OCI-LY1 (cell line): ENCODE measurements at regions not wholly inside any gene's neighbourhood (a gene's known extent, or its start where the extent isn't known, plus 50 kb on each side); places are given as distances from the start of the nearest gene placed in this dataset.
A peak's percentile ranks its signal among the peaks of the same experiment; 100 is the strongest.
"Not testable (repeated sequence)": the region's sequence is repeated elsewhere in the genome, so short reads cannot be mapped to it uniquely, and the experiment has no call there.

Source experiments
- H2AFZ ChIP-seq: fragments of 200-600 bp; sonication (generic), shearing (Covaris generic); 2 replicates; pipeline ENCODE4 v1.6.0; 2014; ENCODE audit warnings: antibody characterized with exemption, mild to moderate bottlenecking, low read length
- H3F3A ChIP-seq: fragments of 200-600 bp; sonication (generic), shearing (Covaris generic); 2 replicates; pipeline ENCODE4 v1.6.0; 2014; ENCODE audit warnings: mild to moderate bottlenecking, antibody characterized with exemption, low read length, moderate library complexity; ENCODE audit not compliant: insufficient read depth
- H3K27ac ChIP-seq: fragments of 200-600 bp; sonication (generic); 2 replicates; pipeline ENCODE4 v1.5.1; 2014; ENCODE audit warnings: low read length, mixed run types, mild to moderate bottlenecking, low read depth; ENCODE audit not compliant: poor library complexity, severe bottlenecking
- H3K27me3 ChIP-seq: fragments of 200-600 bp; sonication (generic); 2 replicates; pipeline ENCODE4 v1.6.0; 2014; ENCODE audit warnings: antibody characterized with exemption, mild to moderate bottlenecking, low read length, moderate library complexity; ENCODE audit not compliant: insufficient read depth
- H3K36me3 ChIP-seq: fragments of 200-600 bp; sonication (generic); 2 replicates; pipeline ENCODE4 v1.6.1; 2014; ENCODE audit warnings: mild to moderate bottlenecking, antibody characterized with exemption, low read length, moderate library complexity, mixed read lengths; ENCODE audit not compliant: insufficient read depth
- H3K4me1 ChIP-seq: fragments of 200-600 bp; sonication (generic); 2 replicates; pipeline ENCODE4 v1.5.1; 2014; ENCODE audit warnings: mild to moderate bottlenecking, low read length, moderate library complexity; ENCODE audit not compliant: insufficient read depth, severe bottlenecking
- H3K4me2 ChIP-seq: fragments of 200-600 bp; sonication (generic), shearing (Covaris generic); 2 replicates; pipeline ENCODE4 v1.6.1; 2014; ENCODE audit warnings: low read length
- H3K4me3 ChIP-seq: fragments of 200-600 bp; sonication (generic); 2 replicates; pipeline ENCODE4 v1.5.1; 2014; ENCODE audit warnings: low read length, low read depth, mild to moderate bottlenecking, mixed read lengths; ENCODE audit not compliant: poor library complexity, severe bottlenecking
- H3K79me2 ChIP-seq: fragments of 200-600 bp; shearing (Covaris generic); 2 replicates; pipeline ENCODE4 v1.6.1; 2016; ENCODE audit warnings: mixed run types, low read length, mixed read lengths; ENCODE audit not compliant: insufficient read depth
- H3K9ac ChIP-seq: fragments of 200-600 bp; sonication (generic), shearing (Covaris generic); 2 replicates; pipeline ENCODE4 v1.6.1; 2014; ENCODE audit warnings: mild to moderate bottlenecking, low read length, mixed read lengths
- H3K9me2 ChIP-seq: fragments of 200-600 bp; sonication (generic), shearing (Covaris generic); 2 replicates; pipeline ENCODE4 v1.6.1; 2014; ENCODE audit warnings: low read depth, mild to moderate bottlenecking, low read length, mixed read lengths
- H3K9me3 ChIP-seq: fragments of 200-600 bp; shearing (Covaris generic); 2 replicates; pipeline ENCODE4 v1.6.1; 2014; ENCODE audit warnings: low read length, mixed read lengths
- H4K20me1 ChIP-seq: fragments of 200-600 bp; sonication (generic), shearing (Covaris generic); 2 replicates; pipeline ENCODE4 v1.6.0; 2016; ENCODE audit warnings: mild to moderate bottlenecking, low read length; ENCODE audit not compliant: insufficient read depth
- CTCF ChIP-seq: fragments of 200-600 bp; sonication (generic), shearing (Covaris generic); IDR thresholded peaks from 2 replicates; pipeline ENCODE4 v1.5.1; 2017; ENCODE audit warnings: mild to moderate bottlenecking, antibody characterized with exemption, low read length, moderate library complexity, mixed read lengths
- EZH2 ChIP-seq: fragments of 200-600 bp; sonication (generic), shearing (Covaris generic); IDR thresholded peaks from 2 replicates; pipeline ENCODE4 v1.8.0; 2017; ENCODE audit warnings: borderline replicate concordance, mixed run types, mild to moderate bottlenecking, antibody characterized with exemption, low read length, moderate library complexity, mixed read lengths

DNA sequence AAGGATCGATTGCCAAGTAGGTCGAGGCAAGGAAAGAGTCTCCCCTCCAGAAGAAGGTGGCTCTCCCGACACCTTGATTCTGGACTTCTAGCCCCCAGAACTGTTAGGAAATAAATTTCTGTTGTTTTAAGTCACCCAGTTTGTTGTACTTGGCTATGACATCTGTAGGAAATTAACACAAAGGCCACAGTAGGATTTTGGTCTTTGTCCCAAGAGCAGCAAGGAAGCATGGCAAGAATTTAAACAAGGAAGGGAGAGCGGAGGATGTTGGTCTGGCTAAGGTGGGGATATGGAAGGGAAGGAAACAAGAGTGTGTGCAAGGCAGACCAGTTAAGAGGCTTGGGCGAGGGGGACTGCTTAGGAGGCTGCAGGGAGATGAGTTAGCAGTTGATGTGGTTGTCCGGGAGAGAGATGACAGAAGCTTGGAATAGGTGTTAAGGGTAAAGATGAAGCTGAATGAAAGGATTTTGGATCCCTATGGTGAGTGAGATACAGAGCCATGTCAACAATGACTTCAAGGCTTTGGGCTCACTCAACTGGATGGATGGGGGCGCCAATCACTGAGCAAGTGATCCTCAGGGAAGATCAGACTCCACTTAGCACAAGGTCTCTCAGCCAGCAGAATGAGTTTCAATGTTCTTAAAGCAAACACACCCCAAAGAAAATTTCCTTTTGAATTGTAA is 140.5 kb upstream of the ZNF217 start:
- peaks cover 7% of the 10 kb centered on the region for H3F3A ChIP-seq
- no peaks in the 10 kb centered on the region for H3K27me3 ChIP-seq
- H3K4me2 ChIP-seq, result no peak overlapping the region
- H2AFZ ChIP-seq, result no peak overlapping the region
- H3K9me3 ChIP-seq, result no peaks in the 10 kb centered on the region
- no peaks in the 10 kb centered on the region for H3K79me2 ChIP-seq
- H3K9ac ChIP-seq, result no peak overlapping the region
- H3K4me1 ChIP-seq, result peaks cover 57% of the 10 kb centered on the region
- H3K4me3 ChIP-seq, result no peak overlapping the region
- no peaks in the 10 kb centered on the region for H3K9me2 ChIP-seq
- H3K27ac ChIP-seq, result peak overlapping the region; percentile 95
- TF ChIP-seq EZH2, result no peak
- no peak for TF ChIP-seq CTCF
- H4K20me1 ChIP-seq, result no peaks in the 10 kb centered on the region
- no peaks in the 10 kb centered on the region for H3K36me3 ChIP-seq

GRCh38 chr20:53731595-53731994 is 138.0 kb upstream of the ZNF217 start:
- TF ChIP-seq CTCF, result no peak
- TF ChIP-seq EZH2, result no peak

DNA sequence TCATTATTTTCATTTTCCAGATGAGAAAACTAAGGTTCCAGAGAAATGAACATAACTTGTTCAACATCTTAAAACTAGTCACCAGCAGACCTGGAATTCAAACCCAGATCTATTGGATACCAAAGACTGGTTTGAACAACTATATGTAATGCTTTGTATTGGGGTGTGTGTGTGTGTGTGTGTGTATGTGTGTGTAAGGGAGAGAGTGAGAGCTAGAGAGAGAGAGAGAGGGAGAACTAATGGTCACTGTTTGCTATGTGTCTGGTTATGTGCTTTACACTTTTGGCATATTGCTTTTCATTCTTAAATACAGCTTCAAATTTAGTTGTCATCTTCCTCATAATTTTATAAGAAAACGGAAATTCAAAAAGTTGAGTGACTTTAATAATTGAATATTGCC is 134.7 kb upstream of the ZNF217 start:
- Histone ChIP-seq H3K27ac (peak overlapping the region; percentile 81), H4K20me1 (no peaks in the 10 kb centered on the region), H3K9ac (no peak overlapping the region), H2AFZ (no peak overlapping the region), H3K79me2 (no peaks in the 10 kb centered on the region), H3K4me3 (no peak overlapping the region), H3K4me2 (no peak overlapping the region), H3K27me3 (no peaks in the 10 kb centered on the region), H3K4me1 (peaks cover 33% of the 10 kb centered on the region), H3F3A (no peaks in the 10 kb centered on the region), H3K9me2 (no peaks in the 10 kb centered on the region), H3K9me3 (no peaks in the 10 kb centered on the region), H3K36me3 (no peaks in the 10 kb centered on the region)
- TF ChIP-seq EZH2 (no peak), CTCF (no peak)

More at GRCh38 chr20:53731595-53731994, 138.0 kb upstream of the ZNF217 start:
- Histone ChIP-seq H3K9me3 (no peaks in the 10 kb centered on the region), H3K4me1 (peaks cover 47% of the 10 kb centered on the region), H3K9ac (no peak overlapping the region), H3F3A (peaks cover 7% of the 10 kb centered on the region), H3K27ac (peak overlapping the region; percentile 23), H3K27me3 (no peaks in the 10 kb centered on the region), H3K4me2 (no peak overlapping the region), H4K20me1 (no peaks in the 10 kb centered on the region), H3K79me2 (no peaks in the 10 kb centered on the region), H3K4me3 (no peak overlapping the region), H2AFZ (no peak overlapping the region), H3K36me3 (no peaks in the 10 kb centered on the region), H3K9me2 (no peaks in the 10 kb centered on the region)

DNA sequence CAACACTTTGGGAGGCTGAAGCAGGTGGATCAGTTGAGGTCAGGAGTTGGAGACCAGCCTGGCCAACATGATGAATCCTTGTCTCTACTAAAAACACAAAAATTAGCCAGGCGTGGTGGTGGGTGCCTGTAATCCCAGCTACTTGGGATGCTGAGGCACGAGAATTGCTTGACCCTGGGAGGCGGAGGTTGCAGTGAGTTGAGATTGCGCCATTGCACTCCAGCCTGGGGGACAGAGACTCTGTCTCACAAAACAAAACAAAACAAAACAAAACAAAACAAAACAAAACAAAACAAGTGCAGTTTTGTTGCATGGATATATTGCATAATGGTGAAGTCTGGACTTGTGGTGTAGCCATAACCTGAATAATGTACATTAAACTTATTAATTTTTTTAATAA is 133.6 kb upstream of the ZNF217 start:
- H3K9ac ChIP-seq, H3K79me2 ChIP-seq, H3K4me3 ChIP-seq, H3K9me2 ChIP-seq, H3K9me3 ChIP-seq, H2AFZ ChIP-seq, H3K27me3 ChIP-seq, H4K20me1 ChIP-seq, H3F3A ChIP-seq, H3K4me2 ChIP-seq, H3K36me3 ChIP-seq, H3K27ac ChIP-seq: not testable (repeated sequence)
- peaks cover 33% of the 10 kb centered on the region for H3K4me1 ChIP-seq
